ENCODE measurements at regions not wholly inside any gene's neighbourhood (a gene's known extent, or its start where the extent isn't known, plus 50 kb on each side); places are given as distances from the start of the nearest gene placed in this dataset.

DNA sequence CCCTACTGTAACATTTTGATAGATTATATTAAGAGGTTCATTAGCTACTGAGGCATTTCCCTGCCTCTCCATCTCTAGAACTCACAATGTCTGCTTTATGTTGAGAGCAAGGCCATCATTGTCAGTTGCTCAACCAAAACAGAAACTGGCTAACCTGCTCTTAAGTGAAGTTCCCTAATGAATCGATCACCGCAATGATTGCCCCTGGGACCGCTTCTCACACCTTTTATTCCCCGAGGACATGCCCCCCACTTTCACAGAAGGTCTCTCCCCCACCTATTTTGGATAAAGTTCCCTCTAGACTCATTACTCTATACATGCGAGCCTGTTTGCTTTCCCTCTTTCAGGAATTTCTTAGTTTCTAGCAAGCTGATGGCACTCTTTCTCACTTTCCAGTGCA, 108.8 kb downstream of the FAM217A start:
- no peak for TF ChIP-seq POLR2A (IDR thresholded peaks at IDR 0.05)
- TF ChIP-seq, protein P1, sequence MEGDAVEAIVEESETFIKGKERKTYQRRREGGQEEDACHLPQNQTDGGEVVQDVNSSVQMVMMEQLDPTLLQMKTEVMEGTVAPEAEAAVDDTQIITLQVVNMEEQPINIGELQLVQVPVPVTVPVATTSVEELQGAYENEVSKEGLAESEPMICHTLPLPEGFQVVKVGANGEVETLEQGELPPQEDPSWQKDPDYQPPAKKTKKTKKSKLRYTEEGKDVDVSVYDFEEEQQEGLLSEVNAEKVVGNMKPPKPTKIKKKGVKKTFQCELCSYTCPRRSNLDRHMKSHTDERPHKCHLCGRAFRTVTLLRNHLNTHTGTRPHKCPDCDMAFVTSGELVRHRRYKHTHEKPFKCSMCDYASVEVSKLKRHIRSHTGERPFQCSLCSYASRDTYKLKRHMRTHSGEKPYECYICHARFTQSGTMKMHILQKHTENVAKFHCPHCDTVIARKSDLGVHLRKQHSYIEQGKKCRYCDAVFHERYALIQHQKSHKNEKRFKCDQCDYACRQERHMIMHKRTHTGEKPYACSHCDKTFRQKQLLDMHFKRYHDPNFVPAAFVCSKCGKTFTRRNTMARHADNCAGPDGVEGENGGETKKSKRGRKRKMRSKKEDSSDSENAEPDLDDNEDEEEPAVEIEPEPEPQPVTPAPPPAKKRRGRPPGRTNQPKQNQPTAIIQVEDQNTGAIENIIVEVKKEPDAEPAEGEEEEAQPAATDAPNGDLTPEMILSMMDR (IDR thresholded peaks at IDR 0.05): no peak
